ENCODE measurements at regions not wholly inside any gene's neighbourhood (a gene's known extent, or its start where the extent isn't known, plus 50 kb on each side); places are given as distances from the start of the nearest gene placed in this dataset.

GRCh38 chr21:35423709-35424108 lies 374.6 kb upstream of the RUNX1 start:
- TF ChIP-seq POLR2A (IDR thresholded peaks at IDR 0.05; ENCODE audit: low read depth, low read length) (no peak), CTCF (IDR thresholded peaks at IDR 0.05; ENCODE audit: extremely low read depth in 1 of 2, insufficient read depth in 1 of 2, low read depth in 1 of 2, low read length in 2 of 2) (no peak), MAX (IDR thresholded peaks at IDR 0.05; ENCODE audit: insufficient read depth, insufficient read length) (no peak), EZH2 (IDR thresholded peaks at IDR 0.05; ENCODE audit: borderline replicate concordance, low read depth, low read length, severe bottlenecking) (no peak), FOS (IDR thresholded peaks at IDR 0.05; ENCODE audit: borderline replicate concordance, insufficient read depth, low read length) (peak; percentile 23), POLR2AphosphoS5 (IDR thresholded peaks at IDR 0.05; ENCODE audit: insufficient read depth, low read depth, low read length) (no peak), JUN (IDR thresholded peaks at IDR 0.05; ENCODE audit: borderline replicate concordance, insufficient read depth, insufficient read length, low read depth) (no peak)

Measured in endothelial cell of umbilical vein (primary cell).